Common myeloid progenitor, CD34-positive (primary cell): ENCODE measurements at regions not wholly inside any gene's neighbourhood (a gene's known extent, or its start where the extent isn't known, plus 50 kb on each side); places are given as distances from the start of the nearest gene placed in this dataset.

Experiments used
- CTCF ChIA-PET: fragments of 350-600 bp; sonication (Branson Sonifier 250); formaldehyde crosslinking; loops from one replicate; lab custom pipeline; 2021; ENCODE audit warnings: antibody characterized with exemption; lab: Charles Lee
- POLR2A ChIA-PET: fragments of 350-600 bp; sonication (Branson Sonifier 250); formaldehyde crosslinking; loops from one replicate; lab custom pipeline; 2021; ENCODE audit warnings: antibody characterized with exemption; lab: Charles Lee
- DNase-seq, 3 donors: peaks; one replicate each; pipeline versions ENCODE4 v3.0.0 to v3.0.0-alpha.2; 2013
- H3K27ac ChIP-seq, 2 experiments: 1 replicate in 1 of 2; 2 replicates in 1 of 2; pipeline ENCODE4 v1.7.0; 2013; ENCODE audit warnings: inconsistent platforms in 2 of 2, low read length in 2 of 2, mild to moderate bottlenecking in 2 of 2, low read depth in 1 of 2, moderate library complexity in 1 of 2; ENCODE audit not compliant: severe bottlenecking in 2 of 2, insufficient read depth in 1 of 2, poor library complexity in 1 of 2
- H3K27me3 ChIP-seq, 5 experiments: replicated peaks in 2 of 5; 1 replicate in 3 of 5; 2 replicates in 2 of 5; pipeline versions ENCODE4 v1.6.1 to v1.7.0; 2013; ENCODE audit warnings: low read length in 4 of 5, mild to moderate bottlenecking in 2 of 5, moderate library complexity in 2 of 5, inconsistent platforms in 1 of 5; ENCODE audit not compliant: insufficient read depth in 5 of 5, control insufficient read depth in 4 of 5
- H3K36me3 ChIP-seq, 4 experiments: 1 replicate in 2 of 4; 2 replicates in 2 of 4; pipeline versions ENCODE4 v1.6.1 to v1.7.0; 2013; ENCODE audit warnings: low read length in 3 of 4, control low read depth in 1 of 4, mild to moderate bottlenecking in 1 of 4; ENCODE audit not compliant: control insufficient read depth in 4 of 4, insufficient read depth in 4 of 4
- H3K4me1 ChIP-seq, 4 experiments: 1 replicate in 3 of 4; 2 replicates in 1 of 4; pipeline versions ENCODE4 v1.6.1 to v1.7.1; 2013; ENCODE audit warnings: low read length in 3 of 4, mild to moderate bottlenecking in 3 of 4, control low read depth in 1 of 4, inconsistent platforms in 1 of 4, moderate library complexity in 1 of 4; ENCODE audit not compliant: control insufficient read depth in 4 of 4, insufficient read depth in 4 of 4; ENCODE audit errors: control extremely low read depth in 1 of 4
- H3K4me3 ChIP-seq, 7 experiments: 1 replicate in 4 of 7; 2 replicates in 3 of 7; pipeline versions ENCODE4 v1.5.1 to v1.7.0; 2013; ENCODE audit warnings: mild to moderate bottlenecking in 7 of 7, low read length in 6 of 7, moderate library complexity in 6 of 7, inconsistent platforms in 2 of 7, low read depth in 2 of 7, control low read depth in 1 of 7; ENCODE audit not compliant: insufficient read depth in 4 of 7, control insufficient read depth in 1 of 7; ENCODE audit errors: extremely low read depth in 1 of 7
- H3K9me3 ChIP-seq, 5 experiments: 1 replicate in 4 of 5; 2 replicates in 1 of 5; pipeline versions ENCODE4 v1.6.1 to v1.7.1; 2013; ENCODE audit warnings: low read length in 4 of 5, mild to moderate bottlenecking in 2 of 5, inconsistent platforms in 1 of 5, low read depth in 1 of 5, moderate library complexity in 1 of 5; ENCODE audit not compliant: control insufficient read depth in 4 of 5, insufficient read depth in 2 of 5; ENCODE audit errors: control extremely low read depth in 1 of 5
- WGBS: methylation state at CpG from one replicate; pipeline ENCODE4 v1.1.5; 2013; ENCODE audit not compliant: insufficient coverage; 5-methylcytosine and 5-hydroxymethylcytosine counted together

DNA sequence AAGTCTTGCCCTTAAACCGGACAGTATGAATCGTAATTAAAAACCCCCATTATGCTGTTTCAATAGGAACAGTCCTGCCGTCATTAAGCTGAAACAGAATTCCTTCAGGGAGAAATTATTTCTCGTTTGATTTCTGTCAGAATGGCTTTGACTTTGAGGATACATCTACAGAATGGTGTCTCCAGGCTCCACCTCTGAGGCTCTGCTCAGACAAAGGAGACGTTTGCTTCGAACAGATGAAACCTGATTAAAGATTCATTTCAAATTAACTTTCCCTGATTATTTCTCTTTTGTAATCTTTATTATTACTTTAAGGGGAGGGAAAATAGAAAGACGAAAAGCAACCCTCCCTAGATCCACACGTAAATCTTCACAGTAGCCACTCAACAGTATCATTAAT is 106.9 kb downstream of the TMEM114 start:
- ChIA-PET CTCF (no interaction called here), POLR2A (no interaction called here)
- no peaks in the 10 kb centered on the region for H3K36me3 ChIP-seq
- no peak for DNase-seq
- no peak overlapping the region for H3K4me3 ChIP-seq
- H3K27me3 ChIP-seq, result no peaks in the 10 kb centered on the region
- 82% methylated on average over 4 of the region's 8 CpGs for WGBS
- H3K27ac ChIP-seq, result no peak overlapping the region
- H3K4me1 ChIP-seq, result no peaks in the 10 kb centered on the region
- H3K9me3 ChIP-seq, result no peaks in the 10 kb centered on the region

GRCh38 chr16:8481810-8482209 is 108.5 kb downstream of the TMEM114 start:
- no peaks in the 10 kb centered on the region for H3K27me3 ChIP-seq
- ChIA-PET CTCF (no interaction called here), POLR2A (no interaction called here)

DNA sequence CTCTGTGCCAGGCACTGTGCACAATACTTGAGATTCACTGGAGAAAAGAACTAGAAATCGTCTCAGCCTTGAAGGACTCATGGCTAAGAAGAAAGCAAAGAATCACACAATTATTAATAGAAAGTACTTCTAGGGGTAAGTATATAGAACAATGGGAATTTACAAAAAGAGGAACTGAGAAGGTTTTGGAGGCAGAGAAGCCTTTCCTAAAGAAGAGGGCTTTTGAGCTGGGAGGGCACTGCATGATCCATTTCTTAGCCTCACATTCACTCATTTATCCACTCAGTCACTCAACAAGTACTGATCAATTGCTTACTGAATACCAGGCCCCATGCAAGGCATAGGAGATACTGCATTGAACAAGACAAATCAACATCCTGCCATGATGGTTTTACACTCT is 113.5 kb downstream of the TMEM114 start:
- CTCF ChIA-PET, result interaction anchor here (0.6 kb wide), 1 partner anchor 1168 kb away, joined by 3 read pairs; no protein-coding TSS in a partner anchor
- no peaks in the 10 kb centered on the region for H3K27me3 ChIP-seq
- H3K27ac ChIP-seq, result no peak overlapping the region
- H3K4me1 ChIP-seq, result no peaks in the 10 kb centered on the region
- no peaks in the 10 kb centered on the region for H3K36me3 ChIP-seq
- H3K9me3 ChIP-seq, result no peaks in the 10 kb centered on the region
- POLR2A ChIA-PET, result no interaction called here
- H3K4me3 ChIP-seq, result no peak overlapping the region
- no peak for DNase-seq
- WGBS, result no CpG with 5 or more reads among the region's 1 CpG

More at GRCh38 chr16:8481810-8482209, 108.5 kb downstream of the TMEM114 start:
- 89% methylated on average over 3 of the region's 3 CpGs for WGBS
- no peaks in the 10 kb centered on the region for H3K9me3 ChIP-seq
- no peak for DNase-seq
- H3K36me3 ChIP-seq, result no peaks in the 10 kb centered on the region
- H3K4me1 ChIP-seq, result no peaks in the 10 kb centered on the region
- H3K27ac ChIP-seq, result no peak overlapping the region
- H3K4me3 ChIP-seq, result no peak overlapping the region

GRCh38 chr16:8474587-8474986 is 115.7 kb downstream of the TMEM114 start:
- Histone ChIP-seq H3K27ac (no peak overlapping the region), H3K36me3 (no peaks in the 10 kb centered on the region), H3K4me3 (no peak overlapping the region), H3K27me3 (no peaks in the 10 kb centered on the region), H3K9me3 (no peaks in the 10 kb centered on the region), H3K4me1 (no peaks in the 10 kb centered on the region)
- CTCF ChIA-PET, result no interaction called here
- WGBS, result 56% methylated on average over 5 of the region's 9 CpGs
- POLR2A ChIA-PET, result no interaction called here
- no peak for DNase-seq

DNA sequence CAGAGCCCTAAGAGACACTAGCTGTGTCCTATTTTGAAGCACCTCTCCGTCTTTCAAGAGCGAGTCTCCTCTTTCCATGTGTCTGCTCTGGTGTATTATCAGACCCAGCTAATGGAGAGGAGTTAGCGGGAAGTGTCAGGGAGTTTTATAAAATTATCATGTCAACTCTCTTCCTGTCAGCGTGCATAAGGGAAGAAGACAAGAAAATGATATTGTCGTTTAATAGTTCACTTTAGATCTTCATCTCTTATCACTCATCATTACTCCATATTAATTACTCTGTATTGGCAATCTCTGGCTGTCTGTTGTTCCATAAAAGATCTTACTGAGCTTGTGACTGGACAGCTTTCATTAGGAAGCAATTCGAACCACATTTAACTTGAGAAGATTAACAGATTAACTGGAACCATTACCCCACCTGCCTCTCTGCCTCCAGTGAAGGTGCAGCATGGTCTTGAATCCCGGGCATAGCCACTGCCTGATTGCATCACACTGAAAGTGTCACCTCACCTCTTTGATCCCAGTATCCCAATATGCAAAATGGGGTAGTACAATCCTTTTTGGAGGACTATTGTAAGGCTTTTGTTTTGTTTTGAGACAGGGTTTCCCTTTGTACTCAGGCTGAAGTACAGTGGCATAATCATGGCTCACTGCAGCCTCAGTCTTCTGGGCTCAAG is 121.1 kb downstream of the TMEM114 start:
- Histone ChIP-seq H3K4me1 (no peaks in the 10 kb centered on the region), H3K27me3 (no peaks in the 10 kb centered on the region), H3K36me3 (no peaks in the 10 kb centered on the region), H3K4me3 (no peak overlapping the region), H3K27ac (no peak overlapping the region), H3K9me3 (peaks cover 0 to 3% (median 0%) of the 10 kb centered on the region in 5 experiments)
- no peak for DNase-seq
- ChIA-PET POLR2A (no interaction called here), CTCF (no interaction called here)
- WGBS, result 92% methylated on average over 3 of the region's 7 CpGs

GRCh38 chr16:8464979-8465378 is 125.3 kb downstream of the TMEM114 start:
- CTCF ChIA-PET, result no interaction called here
- Histone ChIP-seq H3K4me1 (no peaks in the 10 kb centered on the region), H3K4me3 (no peak overlapping the region), H3K27me3 (no peaks in the 10 kb centered on the region), H3K27ac (no peak overlapping the region), H3K9me3 (peaks cover 0 to 3% (median 0%) of the 10 kb centered on the region in 5 experiments), H3K36me3 (no peaks in the 10 kb centered on the region)
- POLR2A ChIA-PET, result no interaction called here
- 100% methylated on average over 1 of the region's 1 CpG for WGBS
- no peak for DNase-seq

- no peaks in the 10 kb centered on the region for H3K9me3 ChIP-seq
- DNase-seq, result no peak
- no peak overlapping the region for H3K27ac ChIP-seq
- no peak overlapping the region for H3K4me3 ChIP-seq
- H3K27me3 ChIP-seq, result no peaks in the 10 kb centered on the region
- 67% methylated on average over 3 of the region's 3 CpGs for WGBS
- H3K4me1 ChIP-seq, result no peaks in the 10 kb centered on the region
- POLR2A ChIA-PET, result no interaction called here
- H3K36me3 ChIP-seq, result no peaks in the 10 kb centered on the region
- CTCF ChIA-PET, result no interaction called here
Observed at GRCh38 chr16:8459085-8459733, 131.1 kb downstream of the TMEM114 start.
